Progenitor cell of endocrine pancreas (in vitro differentiated cells): ENCODE measurements at regions not wholly inside any gene's neighbourhood (a gene's known extent, or its start where the extent isn't known, plus 50 kb on each side); places are given as distances from the start of the nearest gene placed in this dataset.

Source experiments
- DNase-seq: peaks from one replicate; pipeline ENCODE4 v3.0.0; 2021; ENCODE audit warnings: low spot score; ENCODE audit not compliant: unreplicated experiment
- H3K27ac Mint-ChIP-seq: 2 replicates; pipeline ENCODE4 v1.8.0; 2021; ENCODE audit warnings: mild to moderate bottlenecking, moderate library complexity, mixed read lengths
- H3K27me3 Mint-ChIP-seq: 2 replicates; pipeline ENCODE4 v1.8.0; 2021; ENCODE audit warnings: mixed read lengths
- H3K36me3 Mint-ChIP-seq: 2 replicates; pipeline ENCODE4 v1.8.0; 2022; ENCODE audit warnings: mixed read lengths; ENCODE audit not compliant: insufficient read depth
- H3K4me1 Mint-ChIP-seq: 2 replicates; pipeline ENCODE4 v1.8.0; 2021; ENCODE audit warnings: low read depth, mixed read lengths
- H3K4me3 Mint-ChIP-seq: 2 replicates; pipeline ENCODE4 v1.8.0; 2021; ENCODE audit warnings: low read depth, mild to moderate bottlenecking, moderate library complexity, mixed read lengths
- H3K9me3 Mint-ChIP-seq: 2 replicates; pipeline ENCODE4 v1.8.0; 2021; ENCODE audit warnings: low read depth, mixed read lengths
- TF ChIP-seq, protein P1 (sequence below): fragments of 200-600 bp; sonication (generic); IDR thresholded peaks from one replicate; pipeline ENCODE4 v1.5.0; 2021; ENCODE audit warnings: antibody characterized with exemption, mild to moderate bottlenecking; ENCODE audit not compliant: unreplicated experiment

DNA sequence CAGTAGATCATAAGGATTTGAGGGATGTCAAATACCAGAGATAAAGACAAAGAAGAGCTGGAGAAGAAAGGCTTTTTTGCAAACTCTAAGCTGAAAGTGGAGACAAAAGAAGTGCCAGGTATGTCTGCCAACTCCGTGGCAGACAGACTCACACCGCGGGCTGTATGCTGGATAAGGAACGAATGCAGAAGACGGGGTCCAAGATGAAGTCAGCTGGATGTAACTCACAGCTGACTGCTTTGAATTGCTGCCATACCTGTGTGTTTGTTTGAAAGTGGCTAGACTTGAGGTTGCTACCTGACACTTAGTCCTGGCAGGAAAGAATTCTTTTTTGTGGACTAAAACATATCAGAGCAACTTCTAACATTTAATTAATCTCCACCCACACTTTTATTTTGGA is 398.8 kb downstream of the DLEU7 start:
- Mint-ChIP-seq H3K27ac (no peak overlapping the region), H3K4me1 (no peaks in the 10 kb centered on the region), H3K27me3 (no peaks in the 10 kb centered on the region), H3K4me3 (no peak overlapping the region), H3K36me3 (no peaks in the 10 kb centered on the region), H3K9me3 (no peaks in the 10 kb centered on the region)
- DNase-seq, result no peak
- TF ChIP-seq, protein P1, sequence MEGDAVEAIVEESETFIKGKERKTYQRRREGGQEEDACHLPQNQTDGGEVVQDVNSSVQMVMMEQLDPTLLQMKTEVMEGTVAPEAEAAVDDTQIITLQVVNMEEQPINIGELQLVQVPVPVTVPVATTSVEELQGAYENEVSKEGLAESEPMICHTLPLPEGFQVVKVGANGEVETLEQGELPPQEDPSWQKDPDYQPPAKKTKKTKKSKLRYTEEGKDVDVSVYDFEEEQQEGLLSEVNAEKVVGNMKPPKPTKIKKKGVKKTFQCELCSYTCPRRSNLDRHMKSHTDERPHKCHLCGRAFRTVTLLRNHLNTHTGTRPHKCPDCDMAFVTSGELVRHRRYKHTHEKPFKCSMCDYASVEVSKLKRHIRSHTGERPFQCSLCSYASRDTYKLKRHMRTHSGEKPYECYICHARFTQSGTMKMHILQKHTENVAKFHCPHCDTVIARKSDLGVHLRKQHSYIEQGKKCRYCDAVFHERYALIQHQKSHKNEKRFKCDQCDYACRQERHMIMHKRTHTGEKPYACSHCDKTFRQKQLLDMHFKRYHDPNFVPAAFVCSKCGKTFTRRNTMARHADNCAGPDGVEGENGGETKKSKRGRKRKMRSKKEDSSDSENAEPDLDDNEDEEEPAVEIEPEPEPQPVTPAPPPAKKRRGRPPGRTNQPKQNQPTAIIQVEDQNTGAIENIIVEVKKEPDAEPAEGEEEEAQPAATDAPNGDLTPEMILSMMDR, result no peak

DNA sequence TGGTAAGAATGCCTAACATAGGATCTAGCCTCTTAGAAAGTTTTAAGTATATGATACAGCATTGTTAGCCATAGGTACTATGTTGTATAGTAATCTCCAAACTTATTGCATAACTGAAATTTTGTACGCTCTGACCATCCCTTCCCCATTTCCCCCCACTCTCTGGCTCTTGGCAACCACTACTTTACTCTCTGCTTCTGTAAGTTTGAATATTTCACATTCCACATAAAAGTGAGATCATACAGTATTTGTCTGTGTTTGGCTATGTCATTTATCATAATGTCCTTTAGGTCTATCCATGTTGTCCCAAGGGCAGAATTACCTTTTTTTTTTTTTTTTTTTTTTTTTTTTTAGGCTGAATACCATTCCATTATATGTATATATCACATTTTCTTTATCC is 396.9 kb downstream of the DLEU7 start:
- Mint-ChIP-seq H3K4me1 (no peaks in the 10 kb centered on the region), H3K4me3 (no peak overlapping the region), H3K9me3 (no peaks in the 10 kb centered on the region), H3K27me3 (no peaks in the 10 kb centered on the region), H3K27ac (no peak overlapping the region), H3K36me3 (no peaks in the 10 kb centered on the region)
- no peak for DNase-seq
- TF ChIP-seq, protein P1, result no peak

DNA sequence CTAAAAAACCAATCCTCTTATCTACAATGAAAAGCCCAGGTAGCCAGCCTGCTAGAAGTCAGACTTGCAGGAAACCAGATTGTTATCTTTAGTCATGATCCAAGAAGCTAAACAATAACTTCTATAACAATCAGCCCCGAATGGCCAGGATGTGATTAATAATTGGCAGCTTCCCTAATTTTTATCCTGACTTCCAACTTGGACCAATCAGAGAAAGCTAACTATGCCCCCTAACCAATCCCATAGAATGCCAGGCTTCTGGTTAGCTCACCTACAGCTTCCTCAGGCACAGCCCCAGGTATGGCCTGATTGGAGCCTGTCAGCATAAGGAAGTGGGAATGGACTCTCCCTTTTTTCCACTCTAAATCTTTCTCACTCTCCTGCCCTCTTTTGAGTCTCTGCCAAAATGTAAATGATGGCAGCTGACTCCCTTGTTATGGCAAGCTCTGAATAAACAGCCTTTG is 394.9 kb downstream of the DLEU7 start:
- TF ChIP-seq, protein P1, result no peak
- H3K4me1 Mint-ChIP-seq, result peaks cover 8% of the 10 kb centered on the region
- H3K9me3 Mint-ChIP-seq, result no peaks in the 10 kb centered on the region
- no peak overlapping the region for H3K4me3 Mint-ChIP-seq
- DNase-seq, result no peak
- no peak overlapping the region for H3K27ac Mint-ChIP-seq
- no peaks in the 10 kb centered on the region for H3K27me3 Mint-ChIP-seq
- H3K36me3 Mint-ChIP-seq, result no peaks in the 10 kb centered on the region

DNA sequence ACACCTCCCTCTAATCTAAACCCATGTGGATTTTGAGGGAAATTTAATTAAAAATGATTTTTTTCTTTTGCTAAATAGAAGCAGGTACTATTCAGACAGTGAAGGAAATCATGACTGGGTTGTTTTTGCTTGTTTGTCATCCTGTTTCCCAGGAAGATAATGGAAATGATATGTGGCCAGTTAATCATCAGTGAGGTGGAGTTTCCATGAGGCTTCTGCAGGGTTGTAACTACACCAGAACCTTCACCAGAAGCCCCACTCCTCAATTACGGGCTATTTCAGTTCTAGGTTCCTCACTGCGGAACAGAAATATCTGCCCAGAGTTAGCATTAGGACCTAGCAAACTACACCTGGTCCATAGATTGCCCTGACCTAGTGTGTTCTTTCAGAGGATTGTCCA is 394.0 kb downstream of the DLEU7 start:
- Mint-ChIP-seq H3K27me3 (no peaks in the 10 kb centered on the region), H3K4me1 (peaks cover 8% of the 10 kb centered on the region), H3K27ac (no peak overlapping the region), H3K36me3 (no peaks in the 10 kb centered on the region), H3K9me3 (no peaks in the 10 kb centered on the region), H3K4me3 (no peak overlapping the region)
- TF ChIP-seq, protein P1, result no peak
- DNase-seq, result no peak

DNA sequence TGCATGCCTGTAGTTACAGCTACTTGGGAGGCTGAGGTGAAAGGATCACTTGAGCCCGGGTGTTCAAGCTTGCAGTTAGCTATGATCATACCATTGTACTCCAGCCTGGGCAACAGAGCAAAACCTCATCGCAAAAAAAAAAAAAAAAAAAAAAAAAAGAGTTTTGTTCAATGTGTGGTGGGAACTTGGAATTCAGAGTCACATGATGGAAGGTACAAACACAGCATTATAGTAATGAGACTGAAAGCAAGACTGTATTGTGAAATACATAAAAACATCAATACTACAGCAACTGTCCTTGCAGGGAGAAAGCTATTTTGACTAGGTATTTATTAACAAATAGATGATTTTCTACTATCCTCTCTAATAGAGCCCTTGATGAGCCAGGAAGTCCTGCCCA is 393.2 kb downstream of the DLEU7 start:
- TF ChIP-seq, protein P1, result no peak
- no peak overlapping the region for H3K27ac Mint-ChIP-seq

More for the DNA sequence above, 393.2 kb downstream of the DLEU7 start:
- Mint-ChIP-seq H3K4me3 (no peak overlapping the region), H3K4me1 (peaks cover 8% of the 10 kb centered on the region), H3K36me3 (no peaks in the 10 kb centered on the region), H3K9me3 (no peaks in the 10 kb centered on the region), H3K27me3 (no peaks in the 10 kb centered on the region)
- DNase-seq, result no peak
